Naive thymus-derived CD8-positive, alpha-beta T cell (primary cell): ENCODE measurements at regions not wholly inside any gene's neighbourhood (a gene's known extent, or its start where the extent isn't known, plus 50 kb on each side); places are given as distances from the start of the nearest gene placed in this dataset.
A peak's percentile ranks its signal among the peaks of the same experiment; 100 is the strongest.
"Not testable (repeated sequence)": the region's sequence is repeated elsewhere in the genome, so short reads cannot be mapped to it uniquely, and the experiment has no call there.

Experiments used
- ATAC-seq, 2 donors: fragments of 150-1000 bp; cut with Tn5 transposase in 1 of 2; sonication (Bioruptor Pico), chemical (Tn5 transposase) in 1 of 2; 1 replicate in 1 of 2; 2 replicates in 1 of 2; pipeline ENCODE4 v1.10.0; 2021; ENCODE audit warnings: mild to moderate bottlenecking in 2 of 2, moderate library complexity in 2 of 2
- POLR2A ChIA-PET: fragments of 350-600 bp; sonication (Branson Sonifier 250); formaldehyde crosslinking; loops from one replicate; lab custom pipeline; 2021; ENCODE audit warnings: antibody characterized with exemption; lab: Charles Lee
- DNase-seq, 10 donors: peaks; one replicate each; pipeline versions ENCODE4 v3.0.0 to v3.0.0-alpha.2; 2020 to 2022
- H3K27ac Mint-ChIP-seq, 10 donors: one replicate each; pipeline ENCODE4 v1.8.0; 2020 to 2022; ENCODE audit warnings: mild to moderate bottlenecking in 10 of 10, mixed read lengths in 10 of 10, moderate library complexity in 4 of 10, inconsistent platforms in 1 of 10
- H3K27me3 Mint-ChIP-seq, 5 donors: one replicate each; pipeline ENCODE4 v1.8.0; 2021 to 2022; ENCODE audit warnings: mixed read lengths in 5 of 5
- H3K36me3 Mint-ChIP-seq, 3 donors: one replicate each; pipeline ENCODE4 v1.8.0; 2020 to 2022; ENCODE audit warnings: mixed read lengths in 3 of 3, mild to moderate bottlenecking in 2 of 3, inconsistent platforms in 1 of 3
- H3K4me1 Mint-ChIP-seq, 4 donors: one replicate each; pipeline ENCODE4 v1.8.0; 2021 to 2022; ENCODE audit warnings: mixed read lengths in 4 of 4
- H3K4me3 Mint-ChIP-seq, 10 donors: one replicate each; pipeline ENCODE4 v1.8.0; 2020 to 2022; ENCODE audit warnings: mild to moderate bottlenecking in 10 of 10, mixed read lengths in 10 of 10, moderate library complexity in 6 of 10, inconsistent platforms in 1 of 10
- H3K9me3 Mint-ChIP-seq, 9 donors: one replicate each; pipeline ENCODE4 v1.8.0; 2020 to 2022; ENCODE audit warnings: mixed read lengths in 9 of 9, mild to moderate bottlenecking in 3 of 9, inconsistent platforms in 1 of 9, moderate library complexity in 1 of 9

DNA sequence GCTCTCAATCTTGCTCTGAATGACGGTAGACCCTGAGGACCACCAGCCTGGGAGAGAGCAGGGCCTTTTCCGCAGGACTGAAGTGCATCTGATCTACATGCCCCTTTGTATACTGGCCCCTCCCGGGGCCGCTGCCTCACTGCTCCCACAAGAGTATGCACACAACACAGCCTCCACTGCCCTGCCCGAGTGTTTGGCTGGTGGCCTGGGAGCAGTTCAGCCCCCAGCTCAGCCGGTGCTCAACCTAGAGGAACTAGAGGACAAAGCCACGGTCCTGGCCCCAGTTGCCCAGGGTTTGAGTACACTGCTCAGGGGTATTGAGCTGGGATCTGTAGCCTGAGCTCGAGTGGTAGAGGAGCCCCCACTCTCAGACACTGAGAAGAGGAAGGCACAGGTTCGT, 118.9 kb upstream of the CAB39 start:
- no peak for DNase-seq
- Mint-ChIP-seq H3K27ac (peak overlapping the region in 2 of 10 donors; percentile 38 to 62), H3K36me3 (peaks cover 0 to 5% (median 0%) of the 10 kb centered on the region in 3 donors), H3K9me3 (peaks cover 0 to 11% (median 0%) of the 10 kb centered on the region in 9 donors), H3K4me1 (peaks cover 20 to 82% (median 71%) of the 10 kb centered on the region in 4 donors), H3K4me3 (no peak overlapping the region), H3K27me3 (no peaks in the 10 kb centered on the region)
- no peak for ATAC-seq
- POLR2A ChIA-PET, result interaction anchor here (3.0 kb wide), 1 partner anchor 9 kb away, joined by 9 read pairs; no protein-coding TSS in a partner anchor

DNA sequence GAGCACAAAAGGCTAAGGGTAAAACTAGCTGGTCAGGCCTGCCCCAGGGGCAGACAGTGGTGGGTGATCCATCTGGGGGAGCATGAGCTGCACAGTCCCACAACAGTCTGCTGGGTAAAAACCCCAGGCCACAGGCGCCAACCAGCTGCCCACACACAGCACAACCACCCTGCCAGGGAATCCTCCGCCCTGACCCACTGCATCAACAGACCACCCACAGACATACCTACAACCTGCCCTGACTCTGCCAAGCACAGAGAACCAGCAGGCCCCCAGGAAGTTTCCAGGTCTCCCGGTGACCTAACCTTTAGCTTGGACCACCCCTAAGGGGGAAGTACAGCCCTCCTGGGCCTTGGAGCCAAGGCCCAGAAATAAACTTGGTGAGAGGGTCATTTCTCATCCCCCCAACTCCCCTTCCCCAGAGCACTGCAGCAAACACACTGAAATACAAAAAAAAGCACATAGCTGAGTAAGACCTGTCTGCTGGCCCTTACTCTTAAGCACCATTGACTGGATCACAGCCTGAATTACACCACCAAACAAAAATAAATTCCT, 118.3 kb upstream of the CAB39 start:
- no peaks in the 10 kb centered on the region for H3K27me3 Mint-ChIP-seq
- POLR2A ChIA-PET, result interaction anchor here (3.0 kb wide), 1 partner anchor 9 kb away, joined by 9 read pairs; no protein-coding TSS in a partner anchor
- no peak overlapping the region for H3K4me3 Mint-ChIP-seq
- H3K4me1 Mint-ChIP-seq, result peaks cover 20 to 76% (median 69%) of the 10 kb centered on the region in 4 donors
- peaks cover 0 to 9% (median 2%) of the 10 kb centered on the region in 9 donors for H3K9me3 Mint-ChIP-seq
- H3K36me3 Mint-ChIP-seq, result peaks cover 0 to 5% (median 0%) of the 10 kb centered on the region in 3 donors
- H3K27ac Mint-ChIP-seq, result peak overlapping the region in 4 of 10 donors; percentile 2 to 79 (median 33)
- DNase-seq, result no peak
- no peak for ATAC-seq

DNA sequence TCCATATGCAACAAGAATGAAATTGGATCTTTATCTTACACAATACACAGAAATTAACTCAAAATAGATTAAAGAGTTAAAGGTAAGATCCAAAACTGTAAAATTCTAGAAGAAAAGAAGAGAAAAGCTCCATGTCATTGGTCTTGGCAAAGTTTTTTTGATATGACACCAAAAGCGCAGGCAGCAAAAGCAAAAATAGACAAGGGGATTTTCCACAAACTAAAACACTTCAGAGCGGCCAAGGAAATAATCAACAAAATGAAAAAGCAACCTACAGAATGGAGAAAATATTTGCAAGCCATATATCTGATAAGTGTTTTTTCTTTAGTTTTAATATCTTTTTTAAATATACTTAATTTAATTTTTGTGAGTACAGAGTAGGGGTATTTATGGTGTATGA, 112.8 kb upstream of the CAB39 start:
- Mint-ChIP-seq H3K4me1 (peaks cover 26 to 73% (median 63%) of the 10 kb centered on the region in 4 donors), H3K4me3 (peak overlapping the region in 3 of 10 donors; percentile 30 to 42 (median 32)), H3K9me3 (peaks cover 2 to 19% (median 10%) of the 10 kb centered on the region in 9 donors), H3K27ac (peak overlapping the region in 3 of 10 donors; percentile 31 to 82 (median 33)), H3K36me3 (peaks cover 0 to 17% (median 7%) of the 10 kb centered on the region in 3 donors), H3K27me3 (no peaks in the 10 kb centered on the region)
- no peak for ATAC-seq
- POLR2A ChIA-PET, result no interaction called here
- DNase-seq, result no peak

DNA sequence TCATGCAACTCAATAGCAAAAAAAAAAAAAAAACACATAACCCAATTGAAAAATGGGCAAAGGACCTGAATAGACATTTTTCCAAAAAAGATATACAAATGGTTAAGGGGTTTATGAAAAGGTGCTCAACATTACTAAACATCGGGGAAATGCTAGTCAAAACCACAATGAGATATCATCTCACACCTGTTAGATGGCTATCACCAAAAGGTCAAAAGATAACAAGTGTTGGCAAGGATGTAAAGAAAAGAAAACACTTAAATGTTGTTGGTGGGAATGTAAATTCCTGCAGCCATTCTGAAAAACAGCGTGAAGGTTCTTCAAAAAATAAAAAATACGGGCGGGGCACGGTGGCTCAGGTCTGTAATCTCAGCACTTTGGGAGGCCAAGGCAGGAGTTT, 112.4 kb upstream of the CAB39 start:
- H3K27me3 Mint-ChIP-seq, result no peaks in the 10 kb centered on the region
- peak overlapping the region in 8 of 10 donors; percentile 29 to 82 (median 56) for H3K27ac Mint-ChIP-seq

DNA sequence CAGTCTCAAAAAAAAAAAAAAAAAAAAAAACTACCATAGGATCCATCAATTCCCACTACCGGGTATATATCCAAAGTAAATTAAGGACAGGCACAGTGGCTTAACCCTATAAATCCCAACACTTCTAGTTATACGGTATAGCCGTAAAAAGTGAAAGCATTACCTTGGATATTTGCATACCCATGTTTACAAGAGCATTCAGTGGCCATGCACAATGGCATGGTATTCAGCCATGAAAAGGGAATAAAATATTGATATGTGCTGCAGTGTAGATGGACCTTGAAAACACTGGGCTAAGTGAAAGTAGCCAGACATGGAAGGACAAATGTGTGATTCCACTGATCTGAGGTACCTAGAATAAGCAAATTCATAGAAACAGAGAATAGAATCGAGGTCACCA, 111.8 kb upstream of the CAB39 start:
- H3K27ac Mint-ChIP-seq, result peak overlapping the region in 9 of 10 donors; percentile 13 to 82 (median 73)
- POLR2A ChIA-PET, result interaction anchor here (0.5 to 1.3 kb wide), 2 partner anchors 99 to 381 kb away, joined by 3 to 4 read pairs; partner anchors contain the start of gene SP110
- ATAC-seq, result no peak

More for the DNA sequence above, 112.4 kb upstream of the CAB39 start:
- Mint-ChIP-seq H3K9me3 (peaks cover 3 to 24% (median 13%) of the 10 kb centered on the region in 9 donors), H3K36me3 (peaks cover 0 to 20% (median 11%) of the 10 kb centered on the region in 3 donors), H3K4me3 (peak overlapping the region in 6 of 10 donors; percentile 20 to 45 (median 40)), H3K4me1 (peaks cover 29 to 74% (median 64%) of the 10 kb centered on the region in 4 donors)
- DNase-seq (no peak), ATAC-seq (no peak)
- POLR2A ChIA-PET, result no interaction called here

DNA sequence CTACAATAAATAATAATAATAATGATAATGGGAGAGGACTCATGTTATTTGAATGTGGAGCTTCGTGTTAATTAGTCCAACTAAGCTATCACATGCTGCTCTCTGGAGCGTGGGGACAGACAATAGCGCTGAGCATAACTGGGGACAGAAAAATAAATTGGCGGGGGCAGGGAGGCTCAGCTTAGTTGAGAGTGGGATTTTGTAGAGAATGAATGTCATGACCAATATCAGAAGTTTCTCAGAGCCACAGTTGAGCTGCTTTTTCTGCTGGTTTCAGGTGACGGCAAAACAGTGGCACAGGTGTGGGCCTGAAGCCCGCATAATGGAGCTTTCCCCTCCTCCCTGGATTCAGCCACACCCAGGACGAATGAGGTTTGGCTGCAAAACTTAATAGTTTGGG, 111.1 kb upstream of the CAB39 start:
- Mint-ChIP-seq H3K27ac (peak overlapping the region in 7 of 10 donors; percentile 79 to 92 (median 82)), H3K4me1 (peaks cover 31 to 75% (median 57%) of the 10 kb centered on the region in 4 donors), H3K9me3 (peaks cover 6 to 35% (median 22%) of the 10 kb centered on the region in 9 donors), H3K36me3 (peaks cover 0 to 28% (median 18%) of the 10 kb centered on the region in 3 donors), H3K4me3 (peak overlapping the region in 5 of 10 donors; percentile 41 to 70 (median 56)), H3K27me3 (no peaks in the 10 kb centered on the region)
- no peak for ATAC-seq
- no peak for DNase-seq
- POLR2A ChIA-PET, result interaction anchor here (0.5 to 1.8 kb wide), 5 partner anchors 10 to 382 kb away, joined by 3 to 7 read pairs (median 4); partner anchors contain the start of gene SP110

More for the DNA sequence above, 111.8 kb upstream of the CAB39 start:
- no peaks in the 10 kb centered on the region for H3K27me3 Mint-ChIP-seq
- peaks cover 3 to 30% (median 17%) of the 10 kb centered on the region in 9 donors for H3K9me3 Mint-ChIP-seq
- DNase-seq, result no peak
- H3K4me3 Mint-ChIP-seq, result peak overlapping the region in 5 of 10 donors; percentile 2 to 67 (median 24)
- peaks cover 0 to 25% (median 13%) of the 10 kb centered on the region in 3 donors for H3K36me3 Mint-ChIP-seq
- H3K4me1 Mint-ChIP-seq, result peaks cover 31 to 73% (median 61%) of the 10 kb centered on the region in 4 donors

DNA sequence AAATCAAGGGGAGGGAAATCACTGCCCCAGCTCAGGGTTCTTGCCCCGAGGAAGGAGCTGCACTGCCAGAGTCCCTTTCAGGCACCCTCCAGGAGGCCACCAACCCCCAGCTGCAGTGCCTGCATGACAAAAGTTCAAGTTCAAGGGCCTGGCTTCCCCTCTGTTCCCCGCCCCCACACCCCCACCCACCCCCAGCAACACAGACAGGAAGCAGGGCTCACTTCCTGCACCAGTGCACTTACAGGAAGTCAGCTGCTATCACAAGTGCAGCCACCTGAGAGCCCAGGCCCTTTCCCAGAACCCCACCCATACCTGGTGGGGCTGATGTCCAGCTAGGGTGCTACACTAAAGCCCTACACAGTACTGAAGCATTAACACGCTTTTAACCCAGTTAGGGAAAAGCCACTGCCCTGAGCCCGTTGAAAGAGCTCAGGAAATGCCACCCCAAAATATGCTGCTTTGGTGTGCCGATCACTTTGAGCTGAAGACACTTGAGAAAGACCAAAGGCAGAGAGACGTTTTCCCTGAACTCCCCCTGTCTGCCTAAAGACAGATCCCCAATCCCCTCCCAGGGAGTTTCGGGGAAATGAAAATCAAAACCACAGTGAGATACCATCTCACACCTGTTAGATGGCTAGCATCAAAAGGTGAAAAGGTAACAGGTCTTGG, 109.9 kb upstream of the CAB39 start:
- Mint-ChIP-seq H3K4me3 (peak overlapping the region; percentile 59 to 89 (median 76)), H3K27me3 (no peaks in the 10 kb centered on the region), H3K4me1 (peaks cover 31 to 74% (median 58%) of the 10 kb centered on the region in 4 donors), H3K36me3 (peaks cover 0 to 28% (median 24%) of the 10 kb centered on the region in 3 donors), H3K27ac (peak overlapping the region; percentile 70 to 100 (median 99)), H3K9me3 (peaks cover 10 to 45% (median 29%) of the 10 kb centered on the region in 9 donors)
- POLR2A ChIA-PET, result interaction anchor here (0.7 to 2.0 kb wide), 12 partner anchors 8 to 383 kb away, joined by 3 to 9 read pairs (median 4); partner anchors contain the start of gene SP110
- DNase-seq (peak; percentile 27 to 75 (median 54)), ATAC-seq (peak; percentile 84 to 95)

DNA sequence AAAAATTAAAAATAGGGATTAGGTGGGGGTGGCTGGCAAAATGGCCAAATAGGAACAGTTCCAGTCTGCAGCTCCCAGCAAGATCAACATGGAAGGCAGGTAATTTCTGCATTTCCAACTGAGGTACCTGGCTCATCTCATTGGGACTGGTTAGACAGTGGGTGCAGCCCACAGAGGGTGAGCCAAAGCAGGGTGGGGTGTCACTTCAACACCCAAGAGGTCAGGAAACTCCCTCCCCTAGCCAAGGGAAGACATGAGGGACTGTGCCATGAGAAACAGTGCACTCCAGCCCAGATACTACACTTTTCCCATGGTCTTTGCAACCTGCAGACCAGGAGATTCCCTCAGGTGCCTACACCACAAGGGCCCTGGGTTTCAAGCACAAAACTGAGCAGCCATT, 109.3 kb upstream of the CAB39 start:
- not testable (repeated sequence) for DNase-seq, ATAC-seq, H3K27me3 Mint-ChIP-seq
- Mint-ChIP-seq H3K36me3 (peaks cover 0 to 26% (median 24%) of the 10 kb centered on the region in 3 donors), H3K27ac (peak overlapping the region; percentile 70 to 100 (median 99)), H3K4me1 (peaks cover 34 to 73% (median 59%) of the 10 kb centered on the region in 4 donors), H3K9me3 (peaks cover 10 to 48% (median 30%) of the 10 kb centered on the region in 9 donors), H3K4me3 (peak overlapping the region; percentile 59 to 89 (median 76))
- POLR2A ChIA-PET, result interaction anchor here (0.7 to 2.0 kb wide), 10 partner anchors 8 to 384 kb away, joined by 3 to 9 read pairs (median 4); partner anchors contain the start of gene SP110

DNA sequence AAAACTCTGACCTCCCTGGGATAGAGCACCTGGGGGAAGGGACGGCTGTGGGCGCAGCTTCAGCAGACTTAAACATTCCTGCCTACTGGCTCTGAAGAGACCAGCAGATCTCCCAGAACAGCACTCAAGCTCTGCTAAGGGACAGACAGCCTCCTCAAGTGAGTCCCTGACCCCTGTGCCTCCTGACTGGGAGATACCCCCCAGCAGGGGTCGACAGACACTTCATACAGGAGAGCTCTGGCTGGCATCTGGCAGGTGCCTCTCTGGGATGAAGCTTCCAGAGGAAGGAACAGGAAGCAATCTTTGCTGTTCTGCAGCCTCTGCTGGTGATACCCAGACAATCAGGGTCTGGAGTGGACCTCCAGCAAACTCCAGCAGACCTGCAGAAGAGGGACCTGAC, 108.5 kb upstream of the CAB39 start:
- H3K9me3 Mint-ChIP-seq, result peaks cover 8 to 55% (median 30%) of the 10 kb centered on the region in 9 donors
- not testable (repeated sequence) for DNase-seq, H3K27me3 Mint-ChIP-seq, ATAC-seq
- peak overlapping the region; percentile 18 to 100 (median 88) for H3K27ac Mint-ChIP-seq
- H3K4me3 Mint-ChIP-seq, result peak overlapping the region in 2 of 10 donors; percentile 45 to 74
- peaks cover 35 to 78% (median 59%) of the 10 kb centered on the region in 4 donors for H3K4me1 Mint-ChIP-seq
- H3K36me3 Mint-ChIP-seq, result peaks cover 0 to 32% (median 24%) of the 10 kb centered on the region in 3 donors
- POLR2A ChIA-PET, result interaction anchor here (1.0 to 1.9 kb wide), 3 partner anchors 10 to 384 kb away, joined by 3 to 9 read pairs (median 3); partner anchors contain the start of gene SP110

DNA sequence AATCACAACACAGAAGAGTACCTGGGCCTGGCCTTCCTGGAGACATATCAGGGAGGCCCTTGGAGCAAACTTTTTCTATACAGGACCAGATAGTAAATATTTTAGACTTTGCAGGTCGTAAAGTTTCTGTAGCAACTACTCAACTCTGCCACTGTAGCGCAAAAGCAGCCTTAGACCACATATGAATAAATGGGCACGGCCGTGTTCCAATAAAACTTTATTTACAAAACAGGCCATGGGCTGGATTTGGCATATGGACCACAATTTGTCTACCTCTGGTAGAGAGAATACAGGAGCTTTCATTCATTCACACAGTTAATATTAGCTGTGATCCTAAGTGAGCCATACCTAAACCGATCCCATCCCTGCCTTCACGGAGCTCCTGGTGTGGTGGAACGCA, 98.6 kb upstream of the CAB39 start:
- H3K36me3 Mint-ChIP-seq, result peaks cover 0 to 6% (median 0%) of the 10 kb centered on the region in 3 donors
- peaks cover 0 to 8% (median 1%) of the 10 kb centered on the region in 9 donors for H3K9me3 Mint-ChIP-seq
- ATAC-seq, result no peak
- peak overlapping the region in 2 of 10 donors; percentile 57 to 66 for H3K27ac Mint-ChIP-seq
- no peaks in the 10 kb centered on the region for H3K27me3 Mint-ChIP-seq
- no peak overlapping the region for H3K4me3 Mint-ChIP-seq
- H3K4me1 Mint-ChIP-seq, result peaks cover 9 to 47% (median 29%) of the 10 kb centered on the region in 4 donors
- no peak for DNase-seq
- POLR2A ChIA-PET, result interaction anchor here (1.1 kb wide), 1 partner anchor 148 kb away, joined by 4 read pairs; no protein-coding TSS in a partner anchor

DNA sequence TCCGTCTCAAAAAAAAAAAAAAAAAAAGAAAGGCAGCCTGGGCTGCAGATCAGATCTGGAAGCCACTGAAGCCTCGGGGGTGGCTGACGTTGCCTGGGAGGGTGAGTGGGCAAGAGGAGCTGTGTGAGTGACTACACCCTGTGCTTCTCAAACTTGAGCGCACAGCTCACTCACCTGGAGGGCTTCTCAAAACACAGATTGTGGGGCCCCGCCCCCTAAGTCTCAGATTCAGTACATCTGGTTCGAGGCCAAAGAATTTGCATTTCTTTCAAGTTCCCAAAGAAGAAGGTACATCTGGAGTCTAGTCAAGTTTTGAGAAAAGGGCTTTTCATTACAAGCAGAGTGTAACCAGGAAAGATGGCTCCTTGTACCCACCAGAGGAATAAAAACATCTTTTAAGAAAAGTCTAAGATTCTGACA, 97.7 kb upstream of the CAB39 start:
- Mint-ChIP-seq H3K9me3 (no peaks in the 10 kb centered on the region), H3K36me3 (no peaks in the 10 kb centered on the region), H3K27ac (peak overlapping the region in 2 of 10 donors; percentile 6 to 38), H3K4me1 (peaks cover 7 to 42% (median 27%) of the 10 kb centered on the region in 4 donors), H3K4me3 (peak overlapping the region in 2 of 10 donors; percentile 4 to 43), H3K27me3 (no peaks in the 10 kb centered on the region)
- peak; percentile 46 to 50 for ATAC-seq
- DNase-seq, result peak in 2 of 10 donors; percentile 15 to 21
- POLR2A ChIA-PET, result interaction anchor here (0.6 to 1.1 kb wide), 4 partner anchors 11 to 147 kb away, joined by 3 to 4 read pairs (median 3); no protein-coding TSS in a partner anchor

DNA sequence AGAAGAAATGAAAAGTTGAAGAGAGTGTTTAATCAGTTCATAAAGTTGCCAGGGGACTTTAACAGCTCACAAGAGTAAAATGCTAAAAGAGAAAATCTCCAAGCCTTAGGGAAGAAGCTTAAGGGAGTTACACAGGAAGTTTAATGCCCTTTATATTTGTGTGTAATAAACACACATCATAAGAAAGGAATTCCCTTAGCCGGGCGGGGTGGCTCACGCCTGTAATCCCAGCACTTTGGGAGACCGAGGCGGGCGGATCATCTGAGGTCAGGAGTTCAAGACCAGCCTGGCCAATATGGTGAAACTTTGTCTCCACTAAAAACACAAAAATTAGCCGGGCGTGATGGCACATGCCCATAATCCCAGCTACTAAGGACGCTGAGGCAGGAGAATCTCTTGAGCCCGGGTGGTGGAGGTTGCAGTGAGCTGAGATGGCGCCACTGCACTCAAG, 95.4 kb upstream of the CAB39 start:
- POLR2A ChIA-PET, H3K4me3 Mint-ChIP-seq, H3K9me3 Mint-ChIP-seq, ATAC-seq, H3K27me3 Mint-ChIP-seq, DNase-seq, H3K27ac Mint-ChIP-seq, H3K36me3 Mint-ChIP-seq: not testable (repeated sequence)
- H3K4me1 Mint-ChIP-seq, result peaks cover 0 to 21% (median 9%) of the 10 kb centered on the region in 4 donors
